ENCODE measurements at regions not wholly inside any gene's neighbourhood (a gene's known extent, or its start where the extent isn't known, plus 50 kb on each side); places are given as distances from the start of the nearest gene placed in this dataset.

DNA sequence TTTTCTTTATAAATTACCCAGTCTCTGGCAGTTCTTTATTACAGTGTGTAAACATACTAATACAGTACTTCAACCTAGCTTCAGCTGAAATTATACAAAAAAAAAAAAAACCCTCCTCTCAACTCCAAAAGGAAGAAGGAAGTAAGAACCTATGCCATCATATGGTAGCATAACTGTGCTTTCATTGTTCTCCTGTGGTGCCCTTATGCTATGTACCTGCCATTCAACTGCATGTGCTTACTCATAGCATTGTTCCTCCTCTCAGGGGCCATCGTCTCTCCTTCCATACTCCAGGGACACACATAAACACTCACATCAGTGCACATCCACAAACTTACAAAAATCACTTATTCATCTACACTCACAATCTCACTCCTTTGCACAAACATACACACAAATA is 470.1 kb upstream of the HS3ST1 start:
- TF ChIP-seq CTCF (IDR thresholded peaks at IDR 0.05; ENCODE audit: insufficient read depth, missing control alignments): no peak
- FAIRE-seq (no peak), DNase-seq (ENCODE audit: insufficient read length, low spot score) (no peak)

DNA sequence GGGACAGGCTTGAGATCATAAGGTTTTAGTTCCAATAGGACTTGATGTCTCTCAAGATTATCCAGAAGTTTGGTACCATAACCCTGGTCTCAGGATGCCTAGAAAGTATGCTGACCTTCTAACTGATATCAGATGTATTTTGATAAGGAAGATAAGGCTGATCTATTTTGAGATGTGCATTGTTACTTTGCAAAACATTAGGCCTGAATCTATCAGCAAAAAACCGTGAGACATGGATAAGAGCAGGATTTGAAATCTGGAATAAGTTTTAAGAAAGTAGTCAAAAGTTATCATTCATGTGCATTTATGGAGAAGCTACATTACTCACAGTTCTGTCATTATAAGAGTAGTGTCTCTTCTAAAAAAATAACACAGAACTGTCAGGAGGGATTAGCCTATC is 467.1 kb upstream of the HS3ST1 start:
- DNase-seq (ENCODE audit: insufficient read length, low spot score): no peak
- no peak for FAIRE-seq
- TF ChIP-seq CTCF (IDR thresholded peaks at IDR 0.05; ENCODE audit: insufficient read depth, missing control alignments): no peak

DNA sequence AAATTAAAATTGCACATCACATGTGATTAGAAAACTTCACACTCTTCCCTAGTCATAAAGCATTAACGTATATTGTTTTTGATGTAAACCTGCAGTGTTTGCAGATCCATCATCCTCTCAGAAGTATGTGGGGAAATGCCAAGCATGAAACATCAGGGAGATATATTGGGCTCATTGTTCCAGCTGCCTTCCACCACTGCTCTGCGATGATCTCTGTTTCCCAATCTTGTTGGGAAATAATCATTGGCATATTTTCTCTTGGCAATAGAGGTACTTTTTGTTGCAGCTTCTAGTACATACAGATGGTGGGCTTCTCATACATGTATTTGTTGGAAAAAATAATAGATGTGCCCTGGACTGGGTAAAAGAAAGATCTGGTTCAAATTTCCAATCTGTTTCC is 466.3 kb upstream of the HS3ST1 start:
- FAIRE-seq (no peak), DNase-seq (ENCODE audit: insufficient read length, low spot score) (no peak)
- no peak for TF ChIP-seq CTCF (IDR thresholded peaks at IDR 0.05; ENCODE audit: insufficient read depth, missing control alignments)

GRCh38 chr4:11894221-11894620 is 465.5 kb upstream of the HS3ST1 start:
- DNase-seq (ENCODE audit: insufficient read length, low spot score): no peak
- FAIRE-seq: no peak

DNA sequence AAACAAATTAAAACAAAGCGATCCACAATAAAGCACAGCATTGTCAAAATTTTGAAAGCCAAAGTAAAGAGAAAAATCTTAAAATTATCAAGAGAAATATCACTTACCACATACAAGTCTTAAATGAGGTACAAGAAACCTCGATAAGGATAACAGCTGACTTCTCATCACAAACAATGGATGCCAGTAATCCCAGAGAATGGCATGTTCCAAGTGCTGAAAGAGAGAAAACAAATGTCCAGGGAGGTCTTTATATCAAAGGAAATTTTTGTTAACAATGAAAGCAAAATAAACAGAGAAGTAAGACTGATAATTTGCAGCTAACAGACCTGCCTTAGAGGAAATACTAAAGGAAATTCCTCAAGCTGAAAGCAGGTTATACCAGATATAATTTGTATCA is 460.4 kb upstream of the HS3ST1 start:
- no peak for FAIRE-seq
- TF ChIP-seq CTCF (IDR thresholded peaks at IDR 0.05; ENCODE audit: insufficient read depth, missing control alignments): no peak
- no peak for DNase-seq (ENCODE audit: insufficient read length, low spot score)

More at GRCh38 chr4:11894221-11894620, 465.5 kb upstream of the HS3ST1 start:
- no peak for TF ChIP-seq CTCF (IDR thresholded peaks at IDR 0.05; ENCODE audit: insufficient read depth, missing control alignments)

DNA sequence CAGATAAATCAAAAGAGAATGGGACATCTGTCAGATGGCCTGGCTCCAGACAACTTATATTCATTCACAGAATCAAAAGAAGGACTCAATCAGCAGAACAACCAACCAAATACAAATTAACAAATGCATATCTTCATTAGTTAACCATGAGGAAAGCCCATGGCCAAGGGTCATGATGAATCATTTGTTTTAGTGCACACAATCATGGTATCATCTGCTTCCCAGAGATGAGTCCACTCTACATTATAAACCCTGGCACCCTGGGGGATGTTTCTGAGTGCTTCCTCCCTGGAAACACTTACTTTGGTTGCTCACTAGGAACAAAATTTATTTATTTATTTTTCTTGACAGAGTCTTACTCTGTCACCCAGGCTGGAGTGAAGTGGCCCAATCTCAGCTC is 453.3 kb upstream of the HS3ST1 start:
- DNase-seq (ENCODE audit: insufficient read length, low spot score) (no peak), FAIRE-seq (no peak)
- no peak for TF ChIP-seq CTCF (IDR thresholded peaks at IDR 0.05; ENCODE audit: insufficient read depth, missing control alignments)

DNA sequence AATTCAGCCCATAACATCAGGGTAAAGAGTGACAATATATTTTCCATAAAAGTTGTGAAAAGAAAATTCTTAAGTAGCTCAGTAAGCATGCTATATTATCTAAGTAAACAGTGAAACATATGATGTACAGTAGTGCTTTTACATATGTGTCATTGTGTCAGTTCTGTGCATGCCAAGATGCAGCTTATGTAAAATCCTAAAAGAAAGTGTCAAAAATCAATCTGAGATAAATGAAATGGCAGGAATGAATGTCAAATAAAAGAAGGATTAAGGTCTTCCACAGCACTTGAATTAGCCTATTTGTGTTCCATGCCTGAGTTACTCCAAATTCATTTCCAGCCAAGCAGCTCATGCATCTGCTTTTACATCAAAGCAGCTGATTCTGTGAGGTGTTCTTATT is 452.7 kb upstream of the HS3ST1 start:
- no peak for FAIRE-seq
- DNase-seq (ENCODE audit: insufficient read length, low spot score): no peak
- TF ChIP-seq CTCF (IDR thresholded peaks at IDR 0.05; ENCODE audit: insufficient read depth, missing control alignments): no peak

Measured in D721Med (cell line).